ENCODE measurements at regions not wholly inside any gene's neighbourhood (a gene's known extent, or its start where the extent isn't known, plus 50 kb on each side); places are given as distances from the start of the nearest gene placed in this dataset.

DNA sequence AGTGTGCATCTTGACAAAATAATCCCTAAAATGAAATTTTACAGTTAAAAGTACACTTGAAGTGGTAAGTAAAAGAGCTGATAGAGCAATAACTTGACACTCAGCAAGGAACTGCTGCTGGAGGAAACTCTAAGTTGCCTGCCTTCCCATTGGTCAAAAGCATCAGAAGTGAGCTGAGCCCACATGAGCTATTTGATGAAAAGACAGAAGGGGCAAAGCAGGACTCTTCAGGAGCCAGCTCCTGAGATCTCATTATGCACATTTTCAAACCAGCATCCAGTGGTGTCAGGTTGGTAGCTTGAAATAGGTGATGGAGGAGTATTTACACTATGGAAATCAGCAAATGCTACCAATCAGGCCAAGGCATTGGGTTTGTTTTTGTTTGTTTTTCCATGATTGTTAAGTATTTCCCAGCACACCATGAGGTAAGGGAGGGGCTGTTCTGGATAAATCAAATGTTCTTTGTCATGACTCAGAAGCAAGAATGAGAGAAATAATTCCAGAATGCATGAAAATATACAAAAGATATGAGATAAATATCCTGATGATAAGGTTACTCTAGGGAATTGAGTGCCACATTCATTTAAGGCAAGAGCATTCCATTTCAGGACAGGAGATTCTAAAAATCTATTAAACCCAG, 316.6 kb downstream of the SNX13 start:
- TF ChIP-seq, protein P1, sequence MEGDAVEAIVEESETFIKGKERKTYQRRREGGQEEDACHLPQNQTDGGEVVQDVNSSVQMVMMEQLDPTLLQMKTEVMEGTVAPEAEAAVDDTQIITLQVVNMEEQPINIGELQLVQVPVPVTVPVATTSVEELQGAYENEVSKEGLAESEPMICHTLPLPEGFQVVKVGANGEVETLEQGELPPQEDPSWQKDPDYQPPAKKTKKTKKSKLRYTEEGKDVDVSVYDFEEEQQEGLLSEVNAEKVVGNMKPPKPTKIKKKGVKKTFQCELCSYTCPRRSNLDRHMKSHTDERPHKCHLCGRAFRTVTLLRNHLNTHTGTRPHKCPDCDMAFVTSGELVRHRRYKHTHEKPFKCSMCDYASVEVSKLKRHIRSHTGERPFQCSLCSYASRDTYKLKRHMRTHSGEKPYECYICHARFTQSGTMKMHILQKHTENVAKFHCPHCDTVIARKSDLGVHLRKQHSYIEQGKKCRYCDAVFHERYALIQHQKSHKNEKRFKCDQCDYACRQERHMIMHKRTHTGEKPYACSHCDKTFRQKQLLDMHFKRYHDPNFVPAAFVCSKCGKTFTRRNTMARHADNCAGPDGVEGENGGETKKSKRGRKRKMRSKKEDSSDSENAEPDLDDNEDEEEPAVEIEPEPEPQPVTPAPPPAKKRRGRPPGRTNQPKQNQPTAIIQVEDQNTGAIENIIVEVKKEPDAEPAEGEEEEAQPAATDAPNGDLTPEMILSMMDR (IDR thresholded peaks at IDR 0.05; ENCODE audit: extremely low read depth, insufficient read depth, missing control alignments) = no peak
- no peak for DNase-seq (ENCODE audit: low spot score)
- in situ Hi-C loops (cut with MboI; ENCODE audit: low pct_unique_long_range_greater_than_20kb, low sequenced_read_pairs, unreplicated experiment) = no loop called here

DNA sequence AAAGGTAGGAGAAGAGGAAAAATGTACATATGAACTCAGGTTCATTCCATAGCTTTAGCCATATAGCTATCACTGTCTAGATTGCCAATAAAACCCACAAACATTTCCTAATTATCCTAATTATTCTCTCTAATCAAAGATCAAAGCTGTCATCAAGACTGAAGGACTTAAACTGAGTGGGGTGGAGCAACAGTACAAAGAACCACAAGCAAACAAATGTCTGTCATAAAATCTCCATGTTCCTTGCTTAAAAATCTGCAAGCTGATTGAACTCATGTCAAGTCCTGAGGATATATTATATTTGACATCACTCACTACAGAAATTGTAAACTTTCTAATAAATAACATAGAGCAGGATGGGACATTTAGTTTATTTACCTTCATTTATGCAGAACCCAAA, 315.9 kb downstream of the SNX13 start:
- DNase-seq (ENCODE audit: low spot score) = no peak
- in situ Hi-C loops (cut with MboI; ENCODE audit: low pct_unique_long_range_greater_than_20kb, low sequenced_read_pairs, unreplicated experiment) = no loop called here
- TF ChIP-seq, protein P1 (IDR thresholded peaks at IDR 0.05; ENCODE audit: extremely low read depth, insufficient read depth, missing control alignments) = no peak

DNA sequence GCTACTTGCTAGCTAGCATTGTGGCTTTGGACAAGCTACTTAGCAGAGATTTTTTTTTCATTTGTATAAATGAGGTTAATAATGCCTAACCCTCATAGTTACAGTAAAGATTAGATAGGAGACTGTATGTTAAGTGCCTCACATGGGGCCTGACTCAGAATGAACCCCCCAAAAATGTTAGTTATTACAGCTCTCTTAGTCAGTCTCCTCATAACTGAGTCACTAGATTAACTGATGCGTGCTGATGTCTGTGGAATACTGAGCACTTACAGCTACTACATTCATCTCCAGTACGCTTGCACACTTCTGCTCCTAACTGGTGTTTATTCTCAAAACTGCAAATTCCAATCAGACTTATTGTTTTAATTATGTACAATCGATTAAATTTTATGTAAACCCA, 315.3 kb downstream of the SNX13 start:
- DNase-seq (ENCODE audit: low spot score) = no peak
- TF ChIP-seq, protein P1 (IDR thresholded peaks at IDR 0.05; ENCODE audit: extremely low read depth, insufficient read depth, missing control alignments) = no peak
- in situ Hi-C loops (cut with MboI; ENCODE audit: low pct_unique_long_range_greater_than_20kb, low sequenced_read_pairs, unreplicated experiment) = no loop called here

DNA sequence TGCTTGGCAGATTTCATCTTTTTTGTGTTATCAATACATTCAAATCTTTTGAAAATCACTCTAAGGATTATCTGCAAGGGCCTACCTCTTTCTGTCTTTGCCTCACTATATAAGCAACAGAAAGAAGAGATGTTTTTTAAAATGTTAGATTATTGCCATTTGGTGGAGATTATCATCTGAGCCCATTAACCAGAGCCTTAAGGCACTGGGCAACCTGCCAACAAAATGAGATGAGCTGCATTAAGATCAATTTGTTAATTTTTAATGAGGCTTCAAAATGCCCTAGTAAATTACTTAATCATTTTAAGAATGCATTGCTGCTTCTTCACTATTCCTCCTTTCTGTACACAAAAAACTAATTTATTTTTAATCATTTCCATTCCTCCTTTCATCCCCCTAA, 314.1 kb downstream of the SNX13 start:
- in situ Hi-C loops (cut with MboI; ENCODE audit: low pct_unique_long_range_greater_than_20kb, low sequenced_read_pairs, unreplicated experiment) = no loop called here

DNA sequence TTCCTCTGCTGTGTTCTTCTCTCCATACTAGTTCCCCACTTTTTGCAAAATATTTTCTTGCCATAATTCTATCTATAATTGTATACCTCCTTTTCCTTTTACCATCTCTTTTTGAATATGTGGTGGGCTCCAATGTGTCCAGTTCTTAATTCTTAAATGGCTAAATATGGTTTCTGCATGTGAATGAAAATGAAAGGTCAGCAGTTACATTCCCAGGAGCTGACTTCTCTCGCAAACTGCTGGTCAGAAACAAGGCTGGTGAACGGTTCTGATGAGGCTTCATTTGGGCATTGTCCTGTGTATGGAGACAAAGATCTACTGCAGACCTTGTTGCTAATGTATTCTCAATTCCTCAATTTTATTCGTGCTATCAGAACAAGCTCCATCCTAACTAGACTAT, 309.2 kb downstream of the SNX13 start:
- TF ChIP-seq, protein P1 (IDR thresholded peaks at IDR 0.05; ENCODE audit: extremely low read depth, insufficient read depth, missing control alignments) = no peak
- in situ Hi-C loops (cut with MboI; ENCODE audit: low pct_unique_long_range_greater_than_20kb, low sequenced_read_pairs, unreplicated experiment) = no loop called here
- DNase-seq (ENCODE audit: low spot score) = no peak

More for the DNA sequence above, 314.1 kb downstream of the SNX13 start:
- DNase-seq (ENCODE audit: low spot score) = no peak
- TF ChIP-seq, protein P1 (IDR thresholded peaks at IDR 0.05; ENCODE audit: extremely low read depth, insufficient read depth, missing control alignments) = no peak

DNA sequence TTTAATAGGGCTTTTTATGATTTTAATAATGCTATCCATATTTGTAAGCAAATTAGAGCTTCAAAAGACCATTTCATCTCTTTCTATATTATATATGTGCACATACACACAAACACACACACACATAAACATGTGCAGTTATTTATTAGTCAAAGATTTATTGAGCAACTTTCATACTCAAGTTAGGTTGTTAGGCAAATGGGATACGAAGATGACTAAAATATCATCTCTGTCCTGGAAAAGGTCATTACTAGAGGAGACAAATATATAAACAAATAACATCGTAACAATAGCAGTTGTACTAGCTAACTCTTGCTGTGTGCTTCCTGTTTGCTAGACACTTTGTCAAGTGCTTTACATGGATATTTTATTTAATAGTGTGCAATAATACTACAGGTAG, 307.9 kb downstream of the SNX13 start:
- in situ Hi-C loops (cut with MboI; ENCODE audit: low pct_unique_long_range_greater_than_20kb, low sequenced_read_pairs, unreplicated experiment) = no loop called here

More for the DNA sequence above, 307.9 kb downstream of the SNX13 start:
- DNase-seq (ENCODE audit: low spot score) = no peak
- TF ChIP-seq, protein P1 (IDR thresholded peaks at IDR 0.05; ENCODE audit: extremely low read depth, insufficient read depth, missing control alignments) = no peak
